Stomach (tissue), 4 donors: ENCODE measurements at regions not wholly inside any gene's neighbourhood (a gene's known extent, or its start where the extent isn't known, plus 50 kb on each side); places are given as distances from the start of the nearest gene placed in this dataset.

ENCODE experiments used
- CTCF ChIP-seq, 7 experiments: fragments of 450-650 bp in 4 of 7; fragments of 200-600 bp in 3 of 7; sonication (generic) in 3 of 7; IDR thresholded peaks; one replicate each; pipeline ENCODE4 v1.5.1; 2016 to 2019; ENCODE audit warnings: antibody characterized with exemption in 7 of 7, control low read depth in 2 of 7, mild to moderate bottlenecking in 1 of 7
- POLR2A ChIP-seq, 4 donors: fragments of 450-650 bp; IDR thresholded peaks; one replicate each; pipeline ENCODE4 v1.6.1; 2016; ENCODE audit warnings: antibody characterized with exemption in 4 of 4, control low read depth in 2 of 4, mild to moderate bottlenecking in 1 of 4, moderate library complexity in 1 of 4

- TF ChIP-seq CTCF (IDR thresholded peaks at IDR 0.05) (no peak), POLR2A (IDR thresholded peaks at IDR 0.05) (no peak)
These were observed 168.2 kb upstream of the PPARGC1A start for GRCh38 chr4:24057915-24058559.
